Gastrocnemius medialis (tissue), 4 donors: ENCODE measurements at regions not wholly inside any gene's neighbourhood (a gene's known extent, or its start where the extent isn't known, plus 50 kb on each side); places are given as distances from the start of the nearest gene placed in this dataset.

Experiments
- POLR2A ChIP-seq, 2 donors: fragments of 450-650 bp; IDR thresholded peaks; one replicate each; pipeline ENCODE4 v1.6.1; 2017; ENCODE audit warnings: antibody characterized with exemption in 2 of 2, mild to moderate bottlenecking in 2 of 2, moderate library complexity in 2 of 2
- TF ChIP-seq, protein P1 (sequence below), 5 experiments: fragments of 450-650 bp in 3 of 5; fragments of 200-600 bp in 2 of 5; sonication (generic) in 2 of 5; IDR thresholded peaks in 4 of 5; conservative IDR thresholded peaks in 1 of 5; 1 replicate in 4 of 5; 2 replicates in 1 of 5; pipeline ENCODE4 v1.5.1; 2016 to 2019; ENCODE audit warnings: antibody characterized with exemption in 5 of 5, mild to moderate bottlenecking in 3 of 5, moderate library complexity in 3 of 5

DNA sequence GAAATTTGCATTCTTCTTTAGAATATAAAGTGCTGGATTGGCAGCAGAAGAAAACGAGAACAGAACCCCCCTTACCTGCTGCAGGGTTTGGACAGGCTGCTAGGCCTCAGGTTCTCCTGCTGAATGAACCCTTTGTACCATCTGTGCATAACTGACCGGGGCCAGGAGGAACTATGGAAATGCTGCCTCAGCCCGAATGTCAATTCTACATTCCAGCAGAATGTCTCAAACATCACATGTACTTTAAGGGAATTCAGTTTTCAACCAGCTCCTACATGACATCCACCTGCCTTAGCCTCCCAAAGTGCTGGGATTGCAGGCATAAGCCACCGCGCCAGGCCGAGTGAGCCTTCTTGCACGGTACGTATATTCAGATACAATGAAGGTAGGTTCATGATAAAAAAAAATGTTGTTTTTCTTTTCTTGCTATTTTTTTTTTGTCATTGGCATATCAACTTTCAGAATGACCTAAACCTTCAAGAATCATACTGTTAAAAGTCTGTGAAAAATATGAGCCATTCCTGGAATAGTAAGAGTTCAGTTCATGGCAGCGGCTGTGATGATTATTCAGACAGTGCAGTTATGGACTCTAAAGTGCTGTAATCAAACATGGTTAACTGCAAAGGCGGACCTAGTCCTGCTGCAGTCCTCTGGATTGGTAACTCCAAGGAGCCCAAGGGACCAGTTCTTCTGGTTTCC, 84.4 kb upstream of the TNS3 start:
- TF ChIP-seq, protein P1, sequence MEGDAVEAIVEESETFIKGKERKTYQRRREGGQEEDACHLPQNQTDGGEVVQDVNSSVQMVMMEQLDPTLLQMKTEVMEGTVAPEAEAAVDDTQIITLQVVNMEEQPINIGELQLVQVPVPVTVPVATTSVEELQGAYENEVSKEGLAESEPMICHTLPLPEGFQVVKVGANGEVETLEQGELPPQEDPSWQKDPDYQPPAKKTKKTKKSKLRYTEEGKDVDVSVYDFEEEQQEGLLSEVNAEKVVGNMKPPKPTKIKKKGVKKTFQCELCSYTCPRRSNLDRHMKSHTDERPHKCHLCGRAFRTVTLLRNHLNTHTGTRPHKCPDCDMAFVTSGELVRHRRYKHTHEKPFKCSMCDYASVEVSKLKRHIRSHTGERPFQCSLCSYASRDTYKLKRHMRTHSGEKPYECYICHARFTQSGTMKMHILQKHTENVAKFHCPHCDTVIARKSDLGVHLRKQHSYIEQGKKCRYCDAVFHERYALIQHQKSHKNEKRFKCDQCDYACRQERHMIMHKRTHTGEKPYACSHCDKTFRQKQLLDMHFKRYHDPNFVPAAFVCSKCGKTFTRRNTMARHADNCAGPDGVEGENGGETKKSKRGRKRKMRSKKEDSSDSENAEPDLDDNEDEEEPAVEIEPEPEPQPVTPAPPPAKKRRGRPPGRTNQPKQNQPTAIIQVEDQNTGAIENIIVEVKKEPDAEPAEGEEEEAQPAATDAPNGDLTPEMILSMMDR (IDR thresholded peaks at IDR 0.05 in 4 of 5, conservative IDR thresholded peaks at IDR 0.05 in 1 of 5) = no peak
- no peak for TF ChIP-seq POLR2A (IDR thresholded peaks at IDR 0.05)
